ENCODE measurements at regions not wholly inside any gene's neighbourhood (a gene's known extent, or its start where the extent isn't known, plus 50 kb on each side); places are given as distances from the start of the nearest gene placed in this dataset.

- CTCF ChIA-PET, result no interaction called here
- in situ Hi-C loops (cut with HindIII; ENCODE audit: low pct_unique_long_range_greater_than_20kb, low sequenced_read_pairs), result no loop called here
Measured at GRCh38 chr11:26928582-26928981, 65.3 kb upstream of the FIBIN start.

DNA sequence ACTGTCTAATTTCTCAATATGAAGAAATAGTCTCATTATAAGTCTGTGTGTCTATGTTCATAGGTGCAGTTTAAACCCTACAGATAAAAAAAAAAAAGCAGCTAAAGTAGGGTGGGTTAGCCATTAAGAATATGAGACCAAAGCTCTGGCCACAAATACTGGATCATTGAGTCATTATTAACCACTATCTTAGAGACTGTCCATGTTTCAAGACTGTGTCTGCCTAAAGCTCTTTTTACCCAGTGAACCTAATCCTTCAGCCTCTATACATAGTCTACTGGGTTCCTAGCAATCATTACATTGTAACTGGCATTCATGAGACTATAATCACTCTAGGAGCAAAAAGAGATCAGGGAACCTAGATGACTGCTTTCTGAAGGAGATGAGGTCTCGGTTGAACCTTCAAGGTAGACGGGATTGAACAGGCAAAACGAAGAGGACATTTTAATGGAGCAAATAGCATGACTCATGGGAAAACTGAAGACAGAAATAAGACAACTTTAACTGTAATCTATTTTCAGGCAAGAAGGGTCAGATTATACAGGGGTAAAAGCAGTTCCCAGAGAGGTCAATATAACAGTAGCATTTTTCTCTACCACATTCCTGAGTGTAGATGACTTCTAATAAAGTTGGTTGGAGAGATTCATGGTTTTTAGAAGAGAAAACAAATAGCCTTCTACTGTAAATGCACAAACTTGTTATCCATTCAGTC, 64.0 kb upstream of the FIBIN start:
- ChIA-PET POLR2A (no interaction called here), CTCF (no interaction called here)
- no peak for TF ChIP-seq TCF7L2 (IDR thresholded peaks at IDR 0.05; ENCODE audit: low read depth, low read length)
- TF ChIP-seq, protein P1, sequence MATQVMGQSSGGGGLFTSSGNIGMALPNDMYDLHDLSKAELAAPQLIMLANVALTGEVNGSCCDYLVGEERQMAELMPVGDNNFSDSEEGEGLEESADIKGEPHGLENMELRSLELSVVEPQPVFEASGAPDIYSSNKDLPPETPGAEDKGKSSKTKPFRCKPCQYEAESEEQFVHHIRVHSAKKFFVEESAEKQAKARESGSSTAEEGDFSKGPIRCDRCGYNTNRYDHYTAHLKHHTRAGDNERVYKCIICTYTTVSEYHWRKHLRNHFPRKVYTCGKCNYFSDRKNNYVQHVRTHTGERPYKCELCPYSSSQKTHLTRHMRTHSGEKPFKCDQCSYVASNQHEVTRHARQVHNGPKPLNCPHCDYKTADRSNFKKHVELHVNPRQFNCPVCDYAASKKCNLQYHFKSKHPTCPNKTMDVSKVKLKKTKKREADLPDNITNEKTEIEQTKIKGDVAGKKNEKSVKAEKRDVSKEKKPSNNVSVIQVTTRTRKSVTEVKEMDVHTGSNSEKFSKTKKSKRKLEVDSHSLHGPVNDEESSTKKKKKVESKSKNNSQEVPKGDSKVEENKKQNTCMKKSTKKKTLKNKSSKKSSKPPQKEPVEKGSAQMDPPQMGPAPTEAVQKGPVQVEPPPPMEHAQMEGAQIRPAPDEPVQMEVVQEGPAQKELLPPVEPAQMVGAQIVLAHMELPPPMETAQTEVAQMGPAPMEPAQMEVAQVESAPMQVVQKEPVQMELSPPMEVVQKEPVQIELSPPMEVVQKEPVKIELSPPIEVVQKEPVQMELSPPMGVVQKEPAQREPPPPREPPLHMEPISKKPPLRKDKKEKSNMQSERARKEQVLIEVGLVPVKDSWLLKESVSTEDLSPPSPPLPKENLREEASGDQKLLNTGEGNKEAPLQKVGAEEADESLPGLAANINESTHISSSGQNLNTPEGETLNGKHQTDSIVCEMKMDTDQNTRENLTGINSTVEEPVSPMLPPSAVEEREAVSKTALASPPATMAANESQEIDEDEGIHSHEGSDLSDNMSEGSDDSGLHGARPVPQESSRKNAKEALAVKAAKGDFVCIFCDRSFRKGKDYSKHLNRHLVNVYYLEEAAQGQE (IDR thresholded peaks at IDR 0.05; ENCODE audit: insufficient read depth in 1 of 2, low read depth in 2 of 2, low read length in 1 of 2), result no peak
- intact Hi-C loops (cut with micrococcal nuclease; ENCODE audit: unreplicated experiment), result no loop called here
- in situ Hi-C loops (cut with HindIII; ENCODE audit: low pct_unique_long_range_greater_than_20kb, low sequenced_read_pairs), result no loop called here
- no peak overlapping the region for H3K27ac ChIP-seq (ENCODE audit: low read length)
- H3K4me3 ChIP-seq (ENCODE audit: low read depth in 2 of 2, low read length in 2 of 2), result no peak overlapping the region
- H3K36me3 ChIP-seq (ENCODE audit: control insufficient read depth, insufficient read depth, low read length), result no peaks in the 10 kb centered on the region
- no TSS peak for BruUV-seq (replicated peaks)
- ATAC-seq, result no peak
- no peaks in the 10 kb centered on the region for H3K9me3 ChIP-seq (ENCODE audit: control insufficient read depth, insufficient read depth, low read depth, low read length)
- no peaks in the 10 kb centered on the region for H3K27me3 ChIP-seq (ENCODE audit: control insufficient read depth, insufficient read depth, low read length)
- no peaks in the 10 kb centered on the region for H3K4me1 ChIP-seq (ENCODE audit: control insufficient read depth, insufficient read depth, low read length)
- no peak for DNase-seq (ENCODE audit: low read depth, low spot score)

More at GRCh38 chr11:26928582-26928981, 65.3 kb upstream of the FIBIN start:
- ATAC-seq (no peak), DNase-seq (ENCODE audit: low read depth, low spot score) (no peak)
- H3K4me1 ChIP-seq (ENCODE audit: control insufficient read depth, insufficient read depth, low read length), result no peaks in the 10 kb centered on the region
- TF ChIP-seq CTCF (IDR thresholded peaks at IDR 0.05), result no peak
- TF ChIP-seq SIN3A (IDR thresholded peaks at IDR 0.05; ENCODE audit: borderline replicate concordance, insufficient read depth, low read depth, low read length), result no peak
- no peak for TF ChIP-seq POLR2AphosphoS5 (IDR thresholded peaks at IDR 0.05; ENCODE audit: low read depth, low read length)
- TF ChIP-seq, protein P1 (IDR thresholded peaks at IDR 0.05; ENCODE audit: insufficient read depth in 1 of 2, low read depth in 2 of 2, low read length in 1 of 2), result no peak
- no peak for TF ChIP-seq TCF7L2 (IDR thresholded peaks at IDR 0.05; ENCODE audit: low read depth, low read length)
- no peaks in the 10 kb centered on the region for H3K36me3 ChIP-seq (ENCODE audit: control insufficient read depth, insufficient read depth, low read length)
- H3K9me3 ChIP-seq (ENCODE audit: control insufficient read depth, insufficient read depth, low read depth, low read length), result no peaks in the 10 kb centered on the region
- no peak overlapping the region for H3K4me3 ChIP-seq (ENCODE audit: low read depth in 2 of 2, low read length in 2 of 2)
- no TSS peak for BruUV-seq (replicated peaks)
- POLR2A ChIA-PET, result no interaction called here
- intact Hi-C loops (cut with micrococcal nuclease; ENCODE audit: unreplicated experiment), result no loop called here
- no peaks in the 10 kb centered on the region for H3K27me3 ChIP-seq (ENCODE audit: control insufficient read depth, insufficient read depth, low read length)
- H3K27ac ChIP-seq (ENCODE audit: low read length), result no peak overlapping the region

Data from Panc1 (cell line).